Ishikawa (cell line): ENCODE measurements at regions not wholly inside any gene's neighbourhood (a gene's known extent, or its start where the extent isn't known, plus 50 kb on each side); places are given as distances from the start of the nearest gene placed in this dataset.

Experiments
- CEBPB ChIP-seq: IDR thresholded peaks from 2 replicates; pipeline ENCODE4 v1.6.1; 2012
- CREB1 ChIP-seq: IDR thresholded peaks from 2 replicates; pipeline ENCODE4 v1.6.1; 2012; ENCODE audit warnings: low read depth
- EGR1 ChIP-seq: IDR thresholded peaks from 2 replicates; pipeline ENCODE4 v1.6.1; 2012
- EP300 ChIP-seq: IDR thresholded peaks from 2 replicates; pipeline ENCODE4 v1.6.1; 2012; ENCODE audit warnings: borderline replicate concordance
- FOXM1 ChIP-seq: IDR thresholded peaks from 2 replicates; pipeline ENCODE4 v1.6.1; 2012; ENCODE audit warnings: low read depth, borderline replicate concordance
- NFIC ChIP-seq: IDR thresholded peaks from 2 replicates; pipeline ENCODE4 v1.6.1; 2012
- RAD21 ChIP-seq: IDR thresholded peaks from 2 replicates; pipeline ENCODE4 v1.6.1; 2012; ENCODE audit warnings: low read depth
- TAF1 ChIP-seq: IDR thresholded peaks from 2 replicates; pipeline ENCODE4 v1.6.1; 2012; ENCODE audit warnings: low read depth, mild to moderate bottlenecking
- TCF12 ChIP-seq: IDR thresholded peaks from 2 replicates; pipeline ENCODE4 v1.6.1; 2012; ENCODE audit warnings: low read depth
- TEAD4 ChIP-seq: IDR thresholded peaks from 2 replicates; pipeline ENCODE4 v1.6.1; 2012
- YY1 ChIP-seq: IDR thresholded peaks from 2 replicates; pipeline ENCODE4 v1.6.1; 2012; ENCODE audit warnings: low read depth
- ZBTB7A ChIP-seq: IDR thresholded peaks from 2 replicates; pipeline ENCODE4 v1.6.1; 2012; ENCODE audit warnings: low read depth
- TF ChIP-seq, protein P1 (sequence below): IDR thresholded peaks from 2 replicates; pipeline ENCODE4 v1.6.1; 2012
- TF ChIP-seq, protein P2 (sequence below): IDR thresholded peaks from 2 replicates; pipeline ENCODE4 v1.6.1; 2012
- TF ChIP-seq, protein P3 (sequence below): IDR thresholded peaks from 2 replicates; pipeline ENCODE4 v1.6.1; 2012; ENCODE audit warnings: low read depth, mild to moderate bottlenecking

DNA sequence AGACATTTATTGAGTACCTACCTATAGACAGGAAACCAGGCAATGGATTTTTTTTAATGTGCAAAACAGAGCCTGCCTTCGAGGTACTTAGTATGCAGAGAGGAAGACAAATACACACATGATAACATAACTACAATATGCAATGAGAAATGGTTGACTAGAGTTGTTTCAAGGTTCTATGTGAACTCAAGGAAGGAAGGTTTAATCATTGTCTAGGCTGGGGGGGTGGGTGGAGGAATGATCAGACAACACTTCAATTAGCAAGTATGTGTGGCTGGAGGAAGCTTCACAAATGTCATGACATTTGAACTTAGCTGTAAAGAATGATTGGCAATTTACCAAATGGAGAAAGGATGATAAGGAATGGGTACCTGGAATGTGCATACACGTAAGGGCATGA, 985.3 kb downstream of the FLRT2 start:
- no peak for TF ChIP-seq EGR1
- no peak for TF ChIP-seq YY1
- no peak for TF ChIP-seq TAF1
- TF ChIP-seq TCF12 = no peak
- TF ChIP-seq, protein P1, sequence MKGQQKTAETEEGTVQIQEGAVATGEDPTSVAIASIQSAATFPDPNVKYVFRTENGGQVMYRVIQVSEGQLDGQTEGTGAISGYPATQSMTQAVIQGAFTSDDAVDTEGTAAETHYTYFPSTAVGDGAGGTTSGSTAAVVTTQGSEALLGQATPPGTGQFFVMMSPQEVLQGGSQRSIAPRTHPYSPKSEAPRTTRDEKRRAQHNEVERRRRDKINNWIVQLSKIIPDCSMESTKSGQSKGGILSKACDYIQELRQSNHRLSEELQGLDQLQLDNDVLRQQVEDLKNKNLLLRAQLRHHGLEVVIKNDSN = no peak
- TF ChIP-seq NFIC = no peak
- TF ChIP-seq CREB1 = no peak
- no peak for TF ChIP-seq ZBTB7A
- TF ChIP-seq, protein P2, sequence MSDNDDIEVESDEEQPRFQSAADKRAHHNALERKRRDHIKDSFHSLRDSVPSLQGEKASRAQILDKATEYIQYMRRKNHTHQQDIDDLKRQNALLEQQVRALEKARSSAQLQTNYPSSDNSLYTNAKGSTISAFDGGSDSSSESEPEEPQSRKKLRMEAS = no peak
- no peak for TF ChIP-seq RAD21
- no peak for TF ChIP-seq EP300
- TF ChIP-seq CEBPB = no peak
- TF ChIP-seq TEAD4 = no peak
- TF ChIP-seq FOXM1 = no peak
- TF ChIP-seq, protein P3, sequence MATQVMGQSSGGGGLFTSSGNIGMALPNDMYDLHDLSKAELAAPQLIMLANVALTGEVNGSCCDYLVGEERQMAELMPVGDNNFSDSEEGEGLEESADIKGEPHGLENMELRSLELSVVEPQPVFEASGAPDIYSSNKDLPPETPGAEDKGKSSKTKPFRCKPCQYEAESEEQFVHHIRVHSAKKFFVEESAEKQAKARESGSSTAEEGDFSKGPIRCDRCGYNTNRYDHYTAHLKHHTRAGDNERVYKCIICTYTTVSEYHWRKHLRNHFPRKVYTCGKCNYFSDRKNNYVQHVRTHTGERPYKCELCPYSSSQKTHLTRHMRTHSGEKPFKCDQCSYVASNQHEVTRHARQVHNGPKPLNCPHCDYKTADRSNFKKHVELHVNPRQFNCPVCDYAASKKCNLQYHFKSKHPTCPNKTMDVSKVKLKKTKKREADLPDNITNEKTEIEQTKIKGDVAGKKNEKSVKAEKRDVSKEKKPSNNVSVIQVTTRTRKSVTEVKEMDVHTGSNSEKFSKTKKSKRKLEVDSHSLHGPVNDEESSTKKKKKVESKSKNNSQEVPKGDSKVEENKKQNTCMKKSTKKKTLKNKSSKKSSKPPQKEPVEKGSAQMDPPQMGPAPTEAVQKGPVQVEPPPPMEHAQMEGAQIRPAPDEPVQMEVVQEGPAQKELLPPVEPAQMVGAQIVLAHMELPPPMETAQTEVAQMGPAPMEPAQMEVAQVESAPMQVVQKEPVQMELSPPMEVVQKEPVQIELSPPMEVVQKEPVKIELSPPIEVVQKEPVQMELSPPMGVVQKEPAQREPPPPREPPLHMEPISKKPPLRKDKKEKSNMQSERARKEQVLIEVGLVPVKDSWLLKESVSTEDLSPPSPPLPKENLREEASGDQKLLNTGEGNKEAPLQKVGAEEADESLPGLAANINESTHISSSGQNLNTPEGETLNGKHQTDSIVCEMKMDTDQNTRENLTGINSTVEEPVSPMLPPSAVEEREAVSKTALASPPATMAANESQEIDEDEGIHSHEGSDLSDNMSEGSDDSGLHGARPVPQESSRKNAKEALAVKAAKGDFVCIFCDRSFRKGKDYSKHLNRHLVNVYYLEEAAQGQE = no peak

DNA sequence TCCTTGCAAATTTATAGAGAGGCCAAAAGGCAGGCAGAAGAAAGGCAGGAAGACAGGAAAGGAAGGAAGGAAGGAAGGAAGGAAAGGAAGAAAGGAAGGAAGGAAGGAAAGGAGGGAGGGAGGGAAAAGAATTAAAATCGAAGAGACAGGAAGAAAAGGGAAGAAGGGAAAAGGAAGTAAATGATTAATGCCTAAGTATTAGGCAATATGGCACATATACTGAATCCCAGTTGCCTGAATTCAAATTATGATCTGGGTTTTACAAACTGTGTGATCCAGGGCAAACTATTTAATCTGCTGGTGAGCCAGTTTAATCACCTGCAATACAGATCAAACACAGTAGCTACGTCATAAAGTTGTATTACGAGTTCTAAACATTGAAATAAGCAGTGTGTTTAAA, 983.6 kb downstream of the FLRT2 start:
- TF ChIP-seq EP300 (no peak), TCF12 (no peak), TEAD4 (no peak), NFIC (no peak), CREB1 (no peak), ZBTB7A (no peak), RAD21 (no peak), EGR1 (no peak), CEBPB (no peak)
- TF ChIP-seq, protein P2 = no peak
- TF ChIP-seq, protein P1 = no peak
- TF ChIP-seq, protein P3 = no peak

DNA sequence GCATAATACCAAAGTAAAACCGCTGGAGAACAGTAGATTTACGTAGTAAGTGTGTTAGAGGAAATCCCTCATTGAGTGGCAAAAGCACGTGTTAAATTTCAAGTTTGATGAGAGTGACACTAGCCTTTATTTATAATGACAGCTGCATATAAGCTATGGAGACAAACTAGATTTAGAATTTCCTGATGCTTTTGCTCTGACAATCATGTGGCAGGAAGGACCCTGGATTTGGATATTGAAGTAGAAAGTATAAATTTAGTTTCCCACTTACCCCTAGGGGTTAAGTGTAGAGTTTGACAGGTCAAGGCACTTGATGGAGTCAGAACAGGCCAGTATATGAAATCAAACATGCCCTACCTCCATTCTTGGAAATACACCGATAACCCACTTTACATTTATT, 983.1 kb downstream of the FLRT2 start:
- TF ChIP-seq NFIC (no peak), YY1 (no peak), CEBPB (no peak), FOXM1 (no peak), EGR1 (no peak), TCF12 (no peak), CREB1 (no peak), RAD21 (no peak), EP300 (no peak), TAF1 (no peak), TEAD4 (no peak)
- TF ChIP-seq, protein P3 = no peak
- TF ChIP-seq, protein P2 = no peak

DNA sequence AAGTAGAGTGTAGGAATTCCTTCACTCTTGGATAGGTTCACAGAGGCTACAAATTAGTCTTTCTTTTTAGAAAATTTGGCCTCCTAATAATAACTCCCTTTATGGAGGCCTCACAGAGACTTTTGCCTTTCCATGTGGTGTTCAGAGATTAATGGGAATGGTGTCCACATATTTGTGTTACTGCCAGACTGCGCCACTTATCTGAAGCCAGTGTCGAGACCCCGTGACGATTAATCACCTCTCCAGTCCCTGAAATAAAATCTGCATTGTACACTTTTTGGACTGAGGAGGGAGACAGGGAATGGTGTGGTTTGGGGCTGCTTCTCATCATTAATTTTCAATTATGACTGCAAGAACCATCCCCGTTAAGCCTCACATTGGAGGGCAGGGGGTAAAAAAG, 980.5 kb downstream of the FLRT2 start:
- TF ChIP-seq, protein P2 = no peak
- TF ChIP-seq TEAD4 = no peak
- TF ChIP-seq TAF1 = no peak
- TF ChIP-seq FOXM1 = no peak
- TF ChIP-seq RAD21 = no peak
- no peak for TF ChIP-seq TCF12
- no peak for TF ChIP-seq EGR1
- no peak for TF ChIP-seq ZBTB7A
- TF ChIP-seq, protein P1 = no peak
- no peak for TF ChIP-seq CEBPB
- no peak for TF ChIP-seq YY1
- no peak for TF ChIP-seq CREB1
- TF ChIP-seq, protein P3 = no peak
- no peak for TF ChIP-seq NFIC
- no peak for TF ChIP-seq EP300
